GM23248 (cell line): ENCODE measurements at regions not wholly inside any gene's neighbourhood (a gene's known extent, or its start where the extent isn't known, plus 50 kb on each side); places are given as distances from the start of the nearest gene placed in this dataset.

ENCODE experiments used
- DNase-seq: peaks from one replicate; pipeline ENCODE4 v3.0.0-alpha.2; 2015
- H2AFZ ChIP-seq: fragments of 200-600 bp; sonication (generic); 2 replicates; pipeline ENCODE4 v1.6.1; 2016; ENCODE audit warnings: antibody characterized with exemption
- H3F3A ChIP-seq: fragments of 200-600 bp; sonication (generic); 2 replicates; pipeline ENCODE4 v1.6.1; 2016; ENCODE audit warnings: mild to moderate bottlenecking, antibody characterized with exemption, mixed run types; ENCODE audit not compliant: insufficient read depth
- H3K27ac ChIP-seq: fragments of 200-600 bp; sonication (generic); 2 replicates; pipeline ENCODE4 v1.5.1; 2016; ENCODE audit warnings: mild to moderate bottlenecking
- H3K27me3 ChIP-seq: fragments of 200-600 bp; sonication (generic); replicated peaks from 2 replicates; pipeline ENCODE4 v1.6.1; 2016; ENCODE audit warnings: mild to moderate bottlenecking; ENCODE audit not compliant: insufficient read depth
- H3K36me3 ChIP-seq: fragments of 200-600 bp; sonication (generic); 2 replicates; pipeline ENCODE4 v1.6.1; 2016; ENCODE audit warnings: low read depth, mild to moderate bottlenecking
- H3K4me1 ChIP-seq: fragments of 200-600 bp; sonication (generic); 2 replicates; pipeline ENCODE4 v1.6.1; 2016; ENCODE audit warnings: mild to moderate bottlenecking; ENCODE audit not compliant: insufficient read depth
- H3K4me2 ChIP-seq: fragments of 200-600 bp; sonication (generic); one replicate; pipeline ENCODE4 v1.6.1; 2016; ENCODE audit warnings: mild to moderate bottlenecking; ENCODE audit not compliant: unreplicated experiment
- H3K4me3 ChIP-seq: fragments of 200-600 bp; sonication (generic); 2 replicates; pipeline ENCODE4 v1.5.1; 2016; ENCODE audit warnings: mild to moderate bottlenecking
- H3K79me2 ChIP-seq: fragments of 200-600 bp; sonication (generic); 2 replicates; pipeline ENCODE4 v1.6.1; 2016; ENCODE audit warnings: mild to moderate bottlenecking; ENCODE audit not compliant: insufficient read depth
- H3K9ac ChIP-seq: fragments of 200-600 bp; sonication (generic); 2 replicates; pipeline ENCODE4 v1.6.1; 2016; ENCODE audit warnings: mild to moderate bottlenecking
- H3K9me2 ChIP-seq: fragments of 200-600 bp; sonication (generic); 2 replicates; pipeline ENCODE4 v1.6.1; 2016; ENCODE audit warnings: mixed run types, mild to moderate bottlenecking, moderate library complexity; ENCODE audit not compliant: insufficient read depth
- H3K9me3 ChIP-seq: fragments of 200-600 bp; sonication (generic); one replicate; pipeline ENCODE4 v1.6.1; 2017; ENCODE audit warnings: low read depth
- H4K20me1 ChIP-seq: fragments of 200-600 bp; sonication (generic); 2 replicates; pipeline ENCODE4 v1.6.0; 2016; ENCODE audit not compliant: insufficient read depth
- EZH2 ChIP-seq: fragments of 200-600 bp; sonication (generic); IDR thresholded peaks from 2 replicates; pipeline ENCODE4 v1.6.1; 2018; ENCODE audit warnings: antibody characterized with exemption, mild to moderate bottlenecking; ENCODE audit not compliant: insufficient read depth, poor library complexity, severe bottlenecking
- EZH2phosphoT487 ChIP-seq: fragments of 200-600 bp; sonication (generic); IDR thresholded peaks from 2 replicates; pipeline ENCODE4 v1.6.1; 2018; ENCODE audit warnings: antibody characterized with exemption, moderate library complexity, mild to moderate bottlenecking, low read depth; ENCODE audit not compliant: insufficient read depth
- WGBS, 2 experiments: methylation state at CpG; one replicate each; pipeline ENCODE4 v1.1.6; 2015 to 2017; ENCODE audit warnings: low lambda C conversion rate in 2 of 2, low coverage in 1 of 2; ENCODE audit errors: missing lambda C conversion rate in 2 of 2; 5-methylcytosine and 5-hydroxymethylcytosine counted together
- in situ Hi-C: fragments of 300-500 bp; cut with MboI; formaldehyde crosslinking; loops from 2 replicates; pipeline ENCODE4 v1.15.0; 2020

GRCh38 chr9:81214975-81215374, 474.4 kb downstream of the TLE1 start:
- no peak overlapping the region for H3K4me3 ChIP-seq
- no peak overlapping the region for H3K4me2 ChIP-seq
- no peaks in the 10 kb centered on the region for H3K4me1 ChIP-seq
- H3F3A ChIP-seq: no peaks in the 10 kb centered on the region
- H4K20me1 ChIP-seq: no peaks in the 10 kb centered on the region
- TF ChIP-seq EZH2phosphoT487: no peak
- TF ChIP-seq EZH2: no peak
- in situ Hi-C loops: no loop called here
- no peaks in the 10 kb centered on the region for H3K9me2 ChIP-seq
- H2AFZ ChIP-seq: no peak overlapping the region
- H3K27ac ChIP-seq: no peak overlapping the region
- H3K36me3 ChIP-seq: no peaks in the 10 kb centered on the region
- WGBS, 2 experiments: 46 to 58% methylated on average over 1 of the region's 1 CpG
- no peaks in the 10 kb centered on the region for H3K79me2 ChIP-seq
- no peak for DNase-seq
- H3K27me3 ChIP-seq: no peaks in the 10 kb centered on the region
- H3K9ac ChIP-seq: no peak overlapping the region
- H3K9me3 ChIP-seq: no peaks in the 10 kb centered on the region

- Histone ChIP-seq H3K36me3 (no peaks in the 10 kb centered on the region), H3K27me3 (no peaks in the 10 kb centered on the region), H3F3A (no peaks in the 10 kb centered on the region), H2AFZ (no peak overlapping the region), H3K4me3 (no peak overlapping the region), H3K9me3 (no peaks in the 10 kb centered on the region), H3K79me2 (no peaks in the 10 kb centered on the region), H4K20me1 (no peaks in the 10 kb centered on the region), H3K9me2 (no peaks in the 10 kb centered on the region), H3K27ac (no peak overlapping the region), H3K9ac (no peak overlapping the region), H3K4me2 (no peak overlapping the region), H3K4me1 (no peaks in the 10 kb centered on the region)
- in situ Hi-C loops: no loop called here
- TF ChIP-seq EZH2phosphoT487 (no peak), EZH2 (no peak)
- WGBS, 2 experiments: 36 to 44% methylated on average over 4 of the region's 4 CpGs
- no peak for DNase-seq
Measured at GRCh38 chr9:81213456-81213855, 475.9 kb downstream of the TLE1 start.

DNA sequence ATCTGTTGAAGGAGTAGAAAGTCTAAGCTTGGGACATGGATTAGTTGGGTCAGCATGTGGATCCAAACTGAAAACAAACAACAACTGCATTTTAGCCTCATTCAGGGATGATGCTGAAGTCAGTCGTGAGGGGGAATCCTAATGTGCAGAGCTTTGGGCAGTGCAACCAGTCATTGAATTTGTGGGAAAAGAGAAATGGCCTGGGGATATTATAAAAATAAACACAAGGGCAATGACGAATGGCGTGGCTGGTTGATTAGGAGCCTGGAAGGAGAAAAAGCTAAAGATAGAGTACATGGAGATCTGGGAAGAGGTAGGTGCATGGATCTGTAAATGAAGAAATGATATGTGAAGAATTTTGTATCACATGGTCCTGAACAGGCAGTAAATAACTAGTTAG, 477.6 kb downstream of the TLE1 start:
- Histone ChIP-seq H3K4me2 (no peak overlapping the region), H3K9ac (no peak overlapping the region), H4K20me1 (no peaks in the 10 kb centered on the region), H3K4me1 (no peaks in the 10 kb centered on the region), H3K4me3 (no peak overlapping the region), H3K27ac (no peak overlapping the region), H3K36me3 (no peaks in the 10 kb centered on the region), H3K79me2 (no peaks in the 10 kb centered on the region), H3K9me2 (no peaks in the 10 kb centered on the region), H3K27me3 (no peaks in the 10 kb centered on the region), H3K9me3 (no peaks in the 10 kb centered on the region), H3F3A (no peaks in the 10 kb centered on the region), H2AFZ (no peak overlapping the region)
- WGBS, 2 experiments: 51 to 52% methylated on average over 3 of the region's 3 CpGs
- no peak for DNase-seq
- TF ChIP-seq EZH2phosphoT487: no peak
- no peak for TF ChIP-seq EZH2
- in situ Hi-C loops: no loop called here

DNA sequence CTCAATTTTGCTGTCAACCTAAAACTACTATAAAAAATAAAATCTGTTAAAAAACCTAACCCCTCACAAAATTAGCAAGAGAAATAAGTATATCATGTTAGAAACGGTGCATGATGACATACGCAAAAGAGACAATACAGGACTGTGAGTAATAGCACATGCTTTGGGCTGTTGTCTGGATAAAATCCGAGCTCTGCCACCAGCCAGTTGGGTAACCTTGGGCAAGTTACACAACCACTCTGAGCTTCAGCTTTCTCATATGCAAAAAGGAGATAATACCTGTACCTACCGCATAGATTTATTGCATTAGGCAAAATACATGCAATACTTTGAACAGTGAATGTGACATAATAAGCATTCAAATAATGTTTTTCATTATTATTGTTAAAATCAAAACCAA, 481.7 kb downstream of the TLE1 start:
- H3K36me3 ChIP-seq: no peaks in the 10 kb centered on the region
- H3K4me3 ChIP-seq: no peak overlapping the region
- H3K9me2 ChIP-seq: no peaks in the 10 kb centered on the region
- no peak for DNase-seq
- no peaks in the 10 kb centered on the region for H3K27me3 ChIP-seq
- no peaks in the 10 kb centered on the region for H3K9me3 ChIP-seq
- TF ChIP-seq EZH2 (no peak), EZH2phosphoT487 (no peak)
- H3K27ac ChIP-seq: no peak overlapping the region
- H3K79me2 ChIP-seq: no peaks in the 10 kb centered on the region
- H2AFZ ChIP-seq: no peak overlapping the region
- no peaks in the 10 kb centered on the region for H3K4me1 ChIP-seq
- H3K9ac ChIP-seq: no peak overlapping the region
- WGBS, 2 experiments: 54 to 57% methylated on average over 4 of the region's 4 CpGs
- in situ Hi-C loops: no loop called here
- no peaks in the 10 kb centered on the region for H3F3A ChIP-seq
- no peak overlapping the region for H3K4me2 ChIP-seq
- no peaks in the 10 kb centered on the region for H4K20me1 ChIP-seq

GRCh38 chr9:81202292-81202691, 487.1 kb downstream of the TLE1 start:
- H3K4me3 ChIP-seq: no peak overlapping the region
- no peaks in the 10 kb centered on the region for H4K20me1 ChIP-seq
- no peak for DNase-seq
- no peaks in the 10 kb centered on the region for H3K9me2 ChIP-seq
- no peaks in the 10 kb centered on the region for H3K4me1 ChIP-seq
- no peak overlapping the region for H2AFZ ChIP-seq
- in situ Hi-C loops: no loop called here
- no peak overlapping the region for H3K9ac ChIP-seq
- no peaks in the 10 kb centered on the region for H3K27me3 ChIP-seq
- H3K4me2 ChIP-seq: no peak overlapping the region
- no peak overlapping the region for H3K27ac ChIP-seq
- no peak for TF ChIP-seq EZH2phosphoT487
- TF ChIP-seq EZH2: no peak
- H3K9me3 ChIP-seq: no peaks in the 10 kb centered on the region
- no peaks in the 10 kb centered on the region for H3K79me2 ChIP-seq
- H3F3A ChIP-seq: no peaks in the 10 kb centered on the region
- WGBS, 2 experiments: 62 to 74% methylated on average over 6 of the region's 6 CpGs
- no peaks in the 10 kb centered on the region for H3K36me3 ChIP-seq
